HUES64 (cell line): ENCODE measurements at regions not wholly inside any gene's neighbourhood (a gene's known extent, or its start where the extent isn't known, plus 50 kb on each side); places are given as distances from the start of the nearest gene placed in this dataset.

Experiments used
- H3K27ac ChIP-seq: 2 replicates; pipeline ENCODE4 v1.7.0; 2013; ENCODE audit warnings: low read depth, low read length, inconsistent platforms
- H3K27me3 ChIP-seq: 2 replicates; pipeline ENCODE4 v1.6.1; 2013; ENCODE audit warnings: mild to moderate bottlenecking, low read length; ENCODE audit not compliant: insufficient read depth
- H3K36me3 ChIP-seq: 2 replicates; pipeline ENCODE4 v1.6.1; 2013; ENCODE audit warnings: mild to moderate bottlenecking, low read length; ENCODE audit not compliant: insufficient read depth
- H3K4me1 ChIP-seq: 2 replicates; pipeline ENCODE4 v1.6.1; 2013; ENCODE audit warnings: mild to moderate bottlenecking, low read length, moderate library complexity; ENCODE audit not compliant: insufficient read depth
- H3K4me3 ChIP-seq: 2 replicates; pipeline ENCODE4 v1.5.1; 2013; ENCODE audit warnings: mild to moderate bottlenecking, low read length, moderate library complexity
- H3K9ac ChIP-seq: 2 replicates; pipeline ENCODE4 v1.6.1; 2013; ENCODE audit warnings: mild to moderate bottlenecking, low read depth, low read length
- H3K9me3 ChIP-seq: 2 replicates; pipeline ENCODE4 v1.6.1; 2013; ENCODE audit warnings: low read depth, low read length; ENCODE audit not compliant: insufficient read depth
- WGBS: fragments of 150-250, 120-280 bp; methylation state at CpG from one replicate; pipeline ENCODE4 v1.1.7; 2013; ENCODE audit warnings: missing lambda C conversion rate; 5-methylcytosine and 5-hydroxymethylcytosine counted together

GRCh38 chr13:30371649-30372265 lies 50.5 kb upstream of the UBE2L5 start:
- no peak overlapping the region for H3K9ac ChIP-seq
- WGBS, result 81% methylated on average over 14 of the region's 14 CpGs
- no peaks in the 10 kb centered on the region for H3K27me3 ChIP-seq
- H3K9me3 ChIP-seq, result no peaks in the 10 kb centered on the region
- H3K27ac ChIP-seq, result no peak overlapping the region
- H3K36me3 ChIP-seq, result no peaks in the 10 kb centered on the region
- 0 out of 2 replicates have a peak, but pooled peaks cover 3% of the 10 kb centered on the region for H3K4me1 ChIP-seq
- no peak overlapping the region for H3K4me3 ChIP-seq
